OCI-LY7 (cell line): ENCODE measurements at regions not wholly inside any gene's neighbourhood (a gene's known extent, or its start where the extent isn't known, plus 50 kb on each side); places are given as distances from the start of the nearest gene placed in this dataset.

ENCODE experiments used
- CTCF ChIP-seq: fragments of 200-600 bp; sonication (generic); conservative IDR thresholded peaks from 2 replicates; pipeline ENCODE4 v1.5.1; 2014; ENCODE audit warnings: mild to moderate bottlenecking, antibody characterized with exemption, low read length, moderate library complexity, mixed read lengths
- EZH2phosphoT487 ChIP-seq: fragments of 200-600 bp; sonication (generic); IDR thresholded peaks from 2 replicates; pipeline ENCODE4 v1.6.1; 2018; ENCODE audit warnings: low read depth, borderline replicate concordance, mild to moderate bottlenecking, mixed run types, antibody characterized with exemption, low read length, moderate library complexity, mixed read lengths

GRCh38 chr4:85368240-85368639 is 106.7 kb upstream of the ARHGAP24 start:
- TF ChIP-seq CTCF = no peak
- no peak for TF ChIP-seq EZH2phosphoT487
